Right lobe of liver (tissue), 6 donors: ENCODE measurements at regions not wholly inside any gene's neighbourhood (a gene's known extent, or its start where the extent isn't known, plus 50 kb on each side); places are given as distances from the start of the nearest gene placed in this dataset.

Experiments
- ATAC-seq, 4 donors: fragments of 200-7000 bp; cut with Tn5 transposase; one replicate each; pipeline ENCODE4 v1.9.1; 2020; ENCODE audit warnings: mild to moderate bottlenecking in 4 of 4, moderate library complexity in 4 of 4
- DNase-seq, 3 donors: peaks; one replicate each; pipeline ENCODE4 v3.0.0-alpha.2; 2020
- H3K27ac ChIP-seq, 3 donors: fragments of 200-600 bp; one replicate each; pipeline ENCODE4 v1.8.0; 2022
- H3K27me3 ChIP-seq, 2 donors: fragments of 200-600 bp; one replicate each; pipeline ENCODE4 v1.8.0; 2022
- H3K36me3 ChIP-seq, 4 donors: fragments of 200-600 bp; sonication (generic) in 1 of 4; one replicate each; pipeline versions ENCODE4 v1.5.1 to v1.8.0; 2017 to 2022; ENCODE audit warnings: control low read depth in 1 of 4
- H3K4me1 ChIP-seq, 4 donors: fragments of 200-600 bp; sonication (generic) in 1 of 4; one replicate each; pipeline versions ENCODE4 v1.5.1 to v1.8.0; 2017 to 2022; ENCODE audit warnings: control low read depth in 1 of 4
- H3K4me3 ChIP-seq, 3 donors: fragments of 200-600 bp; one replicate each; pipeline ENCODE4 v1.8.0; 2022
- H3K9me3 ChIP-seq, 4 donors: fragments of 200-600 bp; sonication (generic) in 1 of 4; one replicate each; pipeline versions ENCODE4 v1.5.1 to v1.8.0; 2017 to 2022; ENCODE audit warnings: control low read depth in 1 of 4
- POLR2A ChIP-seq: fragments of 450-650 bp; IDR thresholded peaks from one replicate; pipeline ENCODE4 v1.6.1; 2017; ENCODE audit warnings: antibody characterized with exemption, mild to moderate bottlenecking
- WGBS: methylation state at CpG from one replicate; pipeline ENCODE4 v1.1.6; 2018; ENCODE audit warnings: low coverage, low lambda C conversion rate; ENCODE audit not compliant: insufficient coverage; ENCODE audit errors: missing lambda C conversion rate; 5-methylcytosine and 5-hydroxymethylcytosine counted together
- intact Hi-C, 2 donors: fragments of 100-400 bp; cut with DNase I; formaldehyde crosslinking; loops; one replicate each; pipeline versions ENCODE4 v1.11.2 to v1.14.1; 2022
- TF ChIP-seq, protein P1 (sequence below), 4 donors: fragments of 200-600 bp in 3 of 4; fragments of 450-650 bp in 1 of 4; IDR thresholded peaks; one replicate each; pipeline versions ENCODE4 v1.5.1 to v1.8.0; 2016 to 2022; ENCODE audit warnings: antibody characterized with exemption in 4 of 4, mild to moderate bottlenecking in 2 of 4
- donor health status: DM: no; HTN: yes; CAD: no.
- donor health status: DM: no; HTN: no; CAD: no.
- donor health status: DM: no; HTN: no; CAD: no.
- donor health status: DM: no; HTN: yes; CAD: no.
- donor health status: DM: no; HTN: yes; CAD: no.

DNA sequence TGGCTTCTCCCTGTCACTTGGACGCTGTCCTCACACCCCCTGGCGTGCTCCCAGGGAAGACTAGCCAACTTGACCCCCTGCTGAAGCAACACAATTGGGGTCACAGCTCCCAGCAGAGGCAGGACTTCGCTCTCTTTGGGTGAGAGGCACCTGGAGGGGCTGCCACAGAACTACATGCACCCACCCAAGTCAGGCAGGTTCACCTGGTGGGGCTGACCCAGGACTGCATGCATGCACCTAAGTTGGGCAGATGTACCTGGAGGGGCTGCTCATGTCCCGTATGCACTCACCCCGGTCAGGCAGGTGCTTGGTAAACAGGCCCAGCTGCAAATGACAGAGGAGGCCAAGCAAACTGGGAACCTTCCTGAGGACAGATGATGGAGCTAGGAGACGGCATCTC, 154.3 kb upstream of the RPS6KA2 start:
- H3K27me3 ChIP-seq = no peaks in the 10 kb centered on the region
- no peak overlapping the region for H3K27ac ChIP-seq
- no peaks in the 10 kb centered on the region for H3K9me3 ChIP-seq
- no peaks in the 10 kb centered on the region for H3K4me1 ChIP-seq
- WGBS = 65% methylated on average over 2 of the region's 6 CpGs
- intact Hi-C loops = loop anchor here in 1 of 2 donors (10.0 kb wide), 1 partner anchor 363 kb away; no protein-coding TSS in a partner anchor
- no peak for ATAC-seq
- DNase-seq = no peak
- H3K36me3 ChIP-seq = no peaks in the 10 kb centered on the region
- TF ChIP-seq, protein P1, sequence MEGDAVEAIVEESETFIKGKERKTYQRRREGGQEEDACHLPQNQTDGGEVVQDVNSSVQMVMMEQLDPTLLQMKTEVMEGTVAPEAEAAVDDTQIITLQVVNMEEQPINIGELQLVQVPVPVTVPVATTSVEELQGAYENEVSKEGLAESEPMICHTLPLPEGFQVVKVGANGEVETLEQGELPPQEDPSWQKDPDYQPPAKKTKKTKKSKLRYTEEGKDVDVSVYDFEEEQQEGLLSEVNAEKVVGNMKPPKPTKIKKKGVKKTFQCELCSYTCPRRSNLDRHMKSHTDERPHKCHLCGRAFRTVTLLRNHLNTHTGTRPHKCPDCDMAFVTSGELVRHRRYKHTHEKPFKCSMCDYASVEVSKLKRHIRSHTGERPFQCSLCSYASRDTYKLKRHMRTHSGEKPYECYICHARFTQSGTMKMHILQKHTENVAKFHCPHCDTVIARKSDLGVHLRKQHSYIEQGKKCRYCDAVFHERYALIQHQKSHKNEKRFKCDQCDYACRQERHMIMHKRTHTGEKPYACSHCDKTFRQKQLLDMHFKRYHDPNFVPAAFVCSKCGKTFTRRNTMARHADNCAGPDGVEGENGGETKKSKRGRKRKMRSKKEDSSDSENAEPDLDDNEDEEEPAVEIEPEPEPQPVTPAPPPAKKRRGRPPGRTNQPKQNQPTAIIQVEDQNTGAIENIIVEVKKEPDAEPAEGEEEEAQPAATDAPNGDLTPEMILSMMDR (IDR thresholded peaks at IDR 0.05) = no peak
- TF ChIP-seq POLR2A = no peak
- H3K4me3 ChIP-seq = no peak overlapping the region

GRCh38 chr6:166779963-166780683, 153.1 kb upstream of the RPS6KA2 start:
- Histone ChIP-seq H3K36me3 (no peaks in the 10 kb centered on the region), H3K4me1 (no peaks in the 10 kb centered on the region), H3K27ac (no peak overlapping the region), H3K27me3 (no peaks in the 10 kb centered on the region), H3K9me3 (no peaks in the 10 kb centered on the region), H3K4me3 (no peak overlapping the region)
- intact Hi-C loops = loop anchor here (10.0 kb wide), 1 partner anchor 365 kb away; no protein-coding TSS in a partner anchor
- DNase-seq (no peak), ATAC-seq (no peak)
- 87% methylated on average over 6 of the region's 13 CpGs for WGBS
- TF ChIP-seq POLR2A = no peak
- TF ChIP-seq, protein P1 (IDR thresholded peaks at IDR 0.05) = no peak

DNA sequence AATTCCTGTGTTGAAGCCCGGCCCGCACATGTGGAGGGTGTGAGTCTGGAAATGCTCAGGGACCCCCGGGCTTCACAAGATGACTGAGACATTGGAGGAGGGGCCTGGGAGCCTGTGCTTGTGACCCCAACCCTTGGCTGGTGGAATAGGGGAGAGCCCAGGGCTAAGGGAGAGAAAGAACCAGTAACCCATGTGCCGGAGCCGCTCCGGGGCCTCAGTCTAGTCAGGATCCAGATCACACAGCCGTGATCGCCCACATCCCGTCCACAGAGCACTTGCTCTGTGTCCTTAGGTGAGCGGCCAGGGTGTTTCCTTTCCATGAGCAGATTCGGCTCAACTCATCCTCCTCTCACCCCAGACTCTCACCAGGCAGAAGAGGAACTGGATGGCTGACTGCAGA, 152.3 kb upstream of the RPS6KA2 start:
- Histone ChIP-seq H3K4me1 (no peaks in the 10 kb centered on the region), H3K27ac (no peak overlapping the region), H3K9me3 (no peaks in the 10 kb centered on the region), H3K36me3 (no peaks in the 10 kb centered on the region), H3K4me3 (no peak overlapping the region), H3K27me3 (no peaks in the 10 kb centered on the region)
- ATAC-seq = no peak
- DNase-seq = no peak
- WGBS = 93% methylated on average over 3 of the region's 11 CpGs
- intact Hi-C loops = loop anchor here in 1 of 2 donors (10.0 kb wide), 1 partner anchor 365 kb away; no protein-coding TSS in a partner anchor
- TF ChIP-seq, protein P1 (IDR thresholded peaks at IDR 0.05) = no peak
- TF ChIP-seq POLR2A = no peak

DNA sequence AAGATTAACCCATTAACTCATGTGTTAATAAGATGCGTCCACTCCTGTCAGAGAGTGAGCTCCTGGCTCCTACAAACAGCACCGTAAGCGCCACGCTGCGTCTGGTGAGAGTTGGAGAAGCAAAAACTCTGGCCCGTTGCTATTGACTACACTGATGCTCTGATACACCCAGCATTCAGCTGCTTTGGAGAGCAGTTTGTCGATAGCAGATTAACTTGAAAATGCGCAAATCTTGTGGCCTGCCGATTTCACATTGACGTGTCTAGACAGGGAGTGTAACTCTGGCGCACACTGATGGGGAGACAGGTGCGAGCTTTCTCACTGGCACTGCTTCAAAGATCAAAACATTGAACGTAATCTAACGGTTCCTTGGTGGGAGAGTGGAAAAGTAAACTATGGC, 151.7 kb upstream of the RPS6KA2 start:
- no peak overlapping the region for H3K27ac ChIP-seq
- 80% methylated on average over 11 of the region's 14 CpGs for WGBS
- no peaks in the 10 kb centered on the region for H3K36me3 ChIP-seq
- H3K4me3 ChIP-seq = no peak overlapping the region
- ATAC-seq = no peak
- no peaks in the 10 kb centered on the region for H3K4me1 ChIP-seq
- no peak for TF ChIP-seq POLR2A
- TF ChIP-seq, protein P1 (IDR thresholded peaks at IDR 0.05) = no peak
- no peak for DNase-seq
- no peaks in the 10 kb centered on the region for H3K27me3 ChIP-seq
- no peaks in the 10 kb centered on the region for H3K9me3 ChIP-seq
- intact Hi-C loops = loop anchor here in 1 of 2 donors (10.0 kb wide), 1 partner anchor 366 kb away; no protein-coding TSS in a partner anchor
